SK-MEL-5 (cell line): ENCODE measurements at regions not wholly inside any gene's neighbourhood (a gene's known extent, or its start where the extent isn't known, plus 50 kb on each side); places are given as distances from the start of the nearest gene placed in this dataset.
A peak's percentile ranks its signal among the peaks of the same experiment; 100 is the strongest.
"Not testable (repeated sequence)": the region's sequence is repeated elsewhere in the genome, so short reads cannot be mapped to it uniquely, and the experiment has no call there.

Experiments used
- DNase-seq: peaks from one replicate; pipeline ENCODE4 v3.0.0-alpha.2; 2016; ENCODE audit warnings: low read depth, low spot score
- in situ Hi-C: cut with HindIII; loops from 2 replicates; pipeline ENCODE4 v1.10.0; 2016; ENCODE audit warnings: low sequenced_read_pairs, high pct_unique_total_duplicates, low pct_unique_long_range_greater_than_20kb

GRCh38 chr14:106348873-106349540 is 822.6 kb downstream of the TMEM121 start:
- DNase-seq, in situ Hi-C loops: not testable (repeated sequence)

- DNase-seq, in situ Hi-C loops: not testable (repeated sequence)
Measured at GRCh38 chr14:106349678-106350457, 823.5 kb downstream of the TMEM121 start.

GRCh38 chr14:106355007-106355791 is 828.8 kb downstream of the TMEM121 start:
- in situ Hi-C loops, DNase-seq: not testable (repeated sequence)

GRCh38 chr14:106355881-106356642 is 829.7 kb downstream of the TMEM121 start:
- in situ Hi-C loops, DNase-seq: not testable (repeated sequence)

- DNase-seq, in situ Hi-C loops: not testable (repeated sequence)
Measured at GRCh38 chr14:106356643-106356930, 830.2 kb downstream of the TMEM121 start.

GRCh38 chr14:106359157-106359887 is 832.9 kb downstream of the TMEM121 start:
- peak; percentile 21 for DNase-seq
- in situ Hi-C loops: not testable (repeated sequence)

GRCh38 chr14:106365371-106365770 is 839.0 kb downstream of the TMEM121 start:
- DNase-seq, in situ Hi-C loops: not testable (repeated sequence)

GRCh38 chr14:106365894-106366293 is 839.5 kb downstream of the TMEM121 start:
- in situ Hi-C loops, DNase-seq: not testable (repeated sequence)

- DNase-seq, in situ Hi-C loops: not testable (repeated sequence)
Measured at GRCh38 chr14:106366971-106367370, 840.6 kb downstream of the TMEM121 start.

- in situ Hi-C loops, DNase-seq: not testable (repeated sequence)
Measured at GRCh38 chr14:106369456-106369855, 843.1 kb downstream of the TMEM121 start.

- in situ Hi-C loops: no loop called here
- DNase-seq: peak; percentile 60
Measured at GRCh38 chr14:106372870-106373652, 846.7 kb downstream of the TMEM121 start.

- DNase-seq, in situ Hi-C loops: not testable (repeated sequence)
Measured at GRCh38 chr14:106373653-106374110, 847.3 kb downstream of the TMEM121 start.

GRCh38 chr14:106377432-106377831 is 851.0 kb downstream of the TMEM121 start:
- no peak for DNase-seq
- in situ Hi-C loops: no loop called here

GRCh38 chr14:106378191-106378590 is 851.8 kb downstream of the TMEM121 start:
- DNase-seq: peak; percentile 17
- in situ Hi-C loops: no loop called here

- in situ Hi-C loops: no loop called here
- no peak for DNase-seq
Measured at GRCh38 chr14:106380740-106381139, 854.4 kb downstream of the TMEM121 start.

GRCh38 chr14:106389186-106389585 is 862.8 kb downstream of the TMEM121 start:
- in situ Hi-C loops, DNase-seq: not testable (repeated sequence)
